ENCODE measurements at regions not wholly inside any gene's neighbourhood (a gene's known extent, or its start where the extent isn't known, plus 50 kb on each side); places are given as distances from the start of the nearest gene placed in this dataset.

- no peak for TF ChIP-seq CTCF (conservative IDR thresholded peaks at IDR 0.05; ENCODE audit: low read depth, low read length)
- TF ChIP-seq EZH2 (IDR thresholded peaks at IDR 0.05; ENCODE audit: low read length, unreplicated experiment), result no peak
Observed at GRCh38 chr16:73915935-73916334, 380.7 kb upstream of the PSMD7 start.

Measured in PC-3 (cell line).